ENCODE measurements at regions not wholly inside any gene's neighbourhood (a gene's known extent, or its start where the extent isn't known, plus 50 kb on each side); places are given as distances from the start of the nearest gene placed in this dataset.
"Not testable (repeated sequence)": the region's sequence is repeated elsewhere in the genome, so short reads cannot be mapped to it uniquely, and the experiment has no call there.

DNA sequence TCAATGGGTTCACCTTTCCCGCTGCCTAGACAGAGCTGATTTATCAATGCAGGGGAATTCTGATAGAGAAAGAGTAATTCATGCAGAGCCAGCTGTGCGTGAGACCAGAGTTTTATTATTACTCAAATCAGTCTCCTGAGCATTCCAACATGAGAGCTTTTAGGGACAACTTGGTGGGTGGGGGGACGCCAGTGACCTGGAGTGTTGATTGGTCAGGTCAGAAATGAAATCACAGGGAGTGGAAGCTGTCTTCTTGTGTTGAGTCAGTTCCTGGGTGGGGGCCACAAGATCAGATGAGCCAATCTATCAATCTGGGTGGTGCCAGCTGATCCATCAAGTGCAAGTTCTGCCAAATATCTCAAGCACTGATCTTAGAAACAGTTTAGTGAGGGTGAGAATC is 99.0 kb upstream of the CAV2 start:
- no peak for TF ChIP-seq CTCF (conservative IDR thresholded peaks at IDR 0.05; ENCODE audit: low read depth, low read length)
- H3K4me3 ChIP-seq (ENCODE audit: low read depth, low read length) = no peak overlapping the region
- no peak for DNase-seq (ENCODE audit: low read depth)

DNA sequence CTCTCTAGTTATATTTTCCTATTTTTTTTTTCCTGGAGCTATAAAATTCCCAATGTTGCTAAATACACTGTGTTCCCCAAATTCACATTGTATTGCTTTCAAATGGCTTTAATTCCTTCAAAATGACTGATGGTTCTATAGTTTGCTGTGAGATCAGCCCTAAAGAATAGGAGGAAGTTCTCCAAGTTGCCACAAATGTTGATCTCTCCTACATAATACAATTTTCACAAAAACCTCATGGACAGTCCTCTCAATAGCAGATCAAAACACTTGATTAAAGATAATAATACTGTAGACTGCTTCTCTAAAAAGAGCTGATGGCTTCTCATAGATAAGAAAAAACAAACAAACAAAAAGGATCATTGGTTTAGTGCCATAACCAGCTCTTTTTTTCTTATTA is 97.8 kb upstream of the CAV2 start:
- H3K4me3 ChIP-seq (ENCODE audit: low read depth, low read length) = no peak overlapping the region
- DNase-seq (ENCODE audit: low read depth) = no peak
- no peak for TF ChIP-seq CTCF (conservative IDR thresholded peaks at IDR 0.05; ENCODE audit: low read depth, low read length)

DNA sequence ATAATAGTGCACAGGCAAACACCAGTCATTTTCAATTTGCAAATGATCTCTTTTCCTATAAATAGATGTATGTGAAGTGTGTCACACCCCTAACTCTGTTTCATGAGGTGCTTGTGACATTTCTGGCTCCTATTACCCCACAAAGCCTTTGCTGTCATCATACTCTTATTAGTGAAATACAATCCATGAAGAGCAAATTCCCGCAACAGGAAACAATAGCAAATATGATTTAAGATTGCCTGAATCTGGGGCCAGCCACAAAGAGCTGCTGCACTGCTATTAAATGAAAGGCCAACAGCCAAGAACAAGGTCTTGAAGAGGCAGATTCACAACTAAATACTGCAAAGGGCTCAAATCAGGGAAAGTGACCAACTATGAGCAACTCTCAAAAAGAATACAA is 96.3 kb upstream of the CAV2 start:
- no peak for TF ChIP-seq CTCF (conservative IDR thresholded peaks at IDR 0.05; ENCODE audit: low read depth, low read length)

DNA sequence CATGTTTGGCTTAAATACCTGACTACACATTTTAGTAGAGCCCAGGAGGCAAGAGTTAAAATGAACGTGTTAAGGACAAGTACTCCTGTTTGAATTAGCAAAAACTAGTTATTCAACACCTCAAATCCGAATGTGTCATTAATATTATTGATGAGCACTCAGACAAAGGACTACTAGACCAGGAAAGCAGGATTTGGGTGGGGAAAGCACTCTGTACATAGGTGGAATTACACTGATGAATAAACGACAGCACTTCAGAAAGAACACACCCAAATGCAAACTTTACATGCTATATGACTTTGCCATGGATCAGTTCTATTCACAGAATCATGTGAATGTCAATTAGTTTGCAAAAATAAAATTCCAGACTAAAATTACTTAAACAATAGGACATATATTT is 95.1 kb upstream of the CAV2 start:
- no peak overlapping the region for H3K4me3 ChIP-seq (ENCODE audit: low read depth, low read length)
- no peak for DNase-seq (ENCODE audit: low read depth)
- no peak for TF ChIP-seq CTCF (conservative IDR thresholded peaks at IDR 0.05; ENCODE audit: low read depth, low read length)

More for the DNA sequence above, 96.3 kb upstream of the CAV2 start:
- peak; percentile 38 for DNase-seq (ENCODE audit: low read depth)
- no peak overlapping the region for H3K4me3 ChIP-seq (ENCODE audit: low read depth, low read length)

DNA sequence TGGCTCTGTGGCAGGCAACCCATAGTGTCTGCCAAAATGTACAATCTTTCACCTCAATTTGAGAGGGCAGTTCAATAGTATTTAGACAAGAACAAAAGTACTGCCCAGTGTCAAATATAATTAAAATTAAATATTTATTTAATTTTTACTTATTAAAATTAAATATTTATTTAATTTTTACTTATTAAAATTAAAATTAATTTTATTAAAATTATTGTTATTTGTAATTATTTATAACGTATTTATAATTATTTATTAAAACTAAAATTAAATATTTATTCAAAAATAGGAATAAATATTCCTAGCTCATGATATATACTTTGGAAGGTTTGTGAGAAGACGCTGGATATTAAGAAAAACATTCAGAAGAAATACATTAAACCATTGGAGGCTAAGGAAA is 93.7 kb upstream of the CAV2 start:
- no peak overlapping the region for H3K4me3 ChIP-seq (ENCODE audit: low read depth, low read length)
- DNase-seq (ENCODE audit: low read depth) = no peak
- no peak for TF ChIP-seq CTCF (conservative IDR thresholded peaks at IDR 0.05; ENCODE audit: low read depth, low read length)

DNA sequence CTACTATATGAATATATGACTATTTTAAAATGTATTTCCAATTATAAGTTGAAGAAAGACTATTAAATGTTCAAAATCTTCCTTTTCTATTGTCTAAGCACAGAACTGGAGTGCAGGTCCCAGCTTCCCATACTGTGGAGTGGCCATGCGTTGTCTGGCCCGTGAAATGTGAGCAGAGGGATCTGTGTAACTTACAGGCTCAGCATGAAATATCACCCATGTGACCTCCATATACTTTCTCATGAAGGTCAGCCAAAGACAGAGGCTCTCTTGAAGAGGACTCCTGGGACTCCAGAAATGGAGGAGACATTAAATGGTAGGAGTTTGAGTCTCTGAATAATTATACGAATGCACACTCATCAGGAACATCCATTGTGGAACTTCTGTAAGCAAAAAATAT is 92.4 kb upstream of the CAV2 start:
- TF ChIP-seq CTCF (conservative IDR thresholded peaks at IDR 0.05; ENCODE audit: low read depth, low read length) = no peak

DNA sequence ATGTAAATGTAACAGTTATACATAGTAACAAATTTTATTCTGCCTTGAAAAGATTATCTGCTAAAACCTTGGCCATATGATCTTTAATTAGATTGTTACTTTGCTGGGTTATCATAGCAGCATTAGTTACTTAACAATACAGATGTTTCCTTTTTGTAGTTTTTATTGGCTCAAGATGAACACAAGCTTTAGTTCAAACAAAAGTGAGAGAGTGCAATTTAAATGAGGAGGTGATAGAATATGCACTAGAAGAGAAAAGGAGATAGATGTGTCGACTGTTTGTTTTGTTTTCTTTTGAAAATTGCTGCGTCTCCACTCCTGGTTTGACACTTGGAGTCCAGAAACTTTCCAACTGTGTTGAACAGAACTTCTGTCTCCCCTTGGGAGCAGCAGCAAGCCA is 91.4 kb upstream of the CAV2 start:
- no peak overlapping the region for H3K4me3 ChIP-seq (ENCODE audit: low read depth, low read length)
- TF ChIP-seq CTCF (conservative IDR thresholded peaks at IDR 0.05; ENCODE audit: low read depth, low read length) = no peak
- no peak for DNase-seq (ENCODE audit: low read depth)

More for the DNA sequence above, 92.4 kb upstream of the CAV2 start:
- DNase-seq (ENCODE audit: low read depth) = peak; percentile 46
- H3K4me3 ChIP-seq (ENCODE audit: low read depth, low read length) = no peak overlapping the region

DNA sequence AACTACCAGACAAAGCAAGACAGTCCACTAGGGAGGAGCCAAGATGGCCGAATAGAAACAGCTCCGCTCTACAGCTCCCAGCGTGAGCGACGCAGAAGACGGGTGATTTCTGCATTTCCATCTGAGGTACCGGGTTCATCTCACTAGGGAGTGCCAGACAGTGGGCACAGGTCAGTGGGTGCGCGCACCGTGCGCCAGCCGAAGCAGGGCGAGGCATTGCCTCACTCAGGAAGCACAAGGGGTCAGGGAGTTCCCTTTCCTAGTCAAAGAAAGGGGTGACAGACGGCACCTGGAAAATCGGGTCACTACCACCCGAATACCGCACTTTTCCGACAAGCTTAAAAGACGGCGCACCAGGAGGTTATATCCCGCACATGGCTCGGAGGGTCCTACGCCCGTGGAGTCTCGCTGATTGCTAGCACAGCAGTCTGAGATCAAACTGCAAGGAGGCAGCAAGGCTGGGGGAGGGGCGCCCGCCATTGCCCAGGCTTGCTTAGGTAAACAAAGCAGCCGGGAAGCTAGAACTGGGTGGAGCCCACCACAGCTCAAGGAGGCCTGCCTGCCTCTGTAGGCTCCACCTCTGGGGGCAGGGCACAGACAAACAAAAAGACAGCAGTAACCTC is 90.6 kb upstream of the CAV2 start:
- H3K4me3 ChIP-seq (ENCODE audit: low read depth, low read length); DNase-seq (ENCODE audit: low read depth): not testable (repeated sequence)

DNA sequence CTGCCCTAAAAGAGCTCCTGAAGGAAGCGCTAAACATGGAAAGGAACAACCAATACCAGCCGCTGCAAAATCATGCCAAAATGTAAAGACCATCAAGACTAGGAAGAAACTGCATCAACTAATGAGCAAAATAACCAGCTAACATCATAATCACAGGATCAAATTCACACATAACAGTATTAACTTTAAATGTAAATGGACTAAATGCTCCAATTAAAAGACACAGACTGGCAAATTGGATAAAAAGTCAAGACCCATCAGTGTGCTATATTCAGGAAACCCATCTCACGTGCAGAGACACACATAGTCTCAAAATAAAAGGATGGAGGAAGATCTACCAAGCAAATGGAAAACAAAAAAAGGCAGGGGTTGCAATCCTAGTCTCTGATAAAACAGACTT is 88.8 kb upstream of the CAV2 start:
- not testable (repeated sequence) for H3K4me3 ChIP-seq (ENCODE audit: low read depth, low read length); DNase-seq (ENCODE audit: low read depth)
